ENCODE measurements at regions not wholly inside any gene's neighbourhood (a gene's known extent, or its start where the extent isn't known, plus 50 kb on each side); places are given as distances from the start of the nearest gene placed in this dataset.

DNA sequence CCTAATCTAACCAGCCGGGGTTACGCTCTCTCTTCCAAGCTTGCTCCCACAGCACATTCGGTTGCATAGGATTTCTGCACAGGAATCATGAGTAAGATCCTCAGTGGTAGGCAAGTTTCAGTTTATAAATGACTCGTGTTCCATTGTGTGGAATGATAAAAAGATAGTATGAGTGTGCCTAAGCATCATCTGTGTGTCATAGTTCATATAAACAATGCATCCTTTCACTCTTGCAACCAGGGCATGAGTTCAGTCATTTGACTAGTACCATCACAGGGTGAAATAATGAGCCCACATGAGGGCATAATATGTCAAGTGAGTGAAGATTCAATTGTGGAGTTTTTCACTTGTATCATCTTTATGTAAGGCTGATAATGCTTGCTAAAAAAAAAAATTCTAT is 417.1 kb upstream of the CDH2 start:
- intact Hi-C loops (cut with DNase I; ENCODE audit: low total_unique reads) = no loop called here

DNA sequence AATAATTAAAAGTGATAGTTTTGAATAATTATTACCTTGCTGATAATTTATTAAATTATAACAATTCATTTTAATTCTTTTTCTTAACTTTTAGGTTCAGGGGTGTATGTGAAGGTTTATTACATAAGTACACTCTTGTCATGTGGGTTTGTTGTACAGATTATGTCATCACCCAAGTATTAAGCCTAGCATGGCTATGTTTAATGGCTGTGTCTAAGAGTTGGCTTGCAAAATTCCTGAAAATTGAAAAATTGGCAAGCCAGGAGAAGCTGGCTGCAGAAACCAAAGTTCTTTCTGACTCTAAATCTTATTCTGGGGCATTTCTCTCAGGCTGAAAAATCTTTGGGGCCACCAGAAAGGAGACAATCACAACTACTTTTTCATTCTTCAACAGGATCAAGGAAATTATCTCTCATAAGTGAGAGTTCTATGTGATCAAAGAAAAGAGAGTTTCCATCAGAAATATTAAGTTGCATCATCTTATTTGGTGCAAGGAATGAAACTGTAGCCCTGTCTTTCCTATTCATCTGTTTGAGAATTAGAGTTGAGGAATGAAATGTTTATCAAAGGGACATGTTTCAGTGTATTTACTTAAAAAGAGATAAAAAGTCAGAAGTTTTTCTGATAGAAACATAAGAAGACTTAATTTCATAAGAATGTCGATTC is 412.1 kb upstream of the CDH2 start:
- Histone ChIP-seq H3K4me3 (no peak overlapping the region), H3K9me3 (no peaks in the 10 kb centered on the region), H3K36me3 (no peaks in the 10 kb centered on the region), H3K27ac (no peak overlapping the region), H3K27me3 (no peaks in the 10 kb centered on the region), H3K4me1 (no peaks in the 10 kb centered on the region)
- no peak for TF ChIP-seq POLR2A (IDR thresholded peaks at IDR 0.05)
- TF ChIP-seq, protein P1, sequence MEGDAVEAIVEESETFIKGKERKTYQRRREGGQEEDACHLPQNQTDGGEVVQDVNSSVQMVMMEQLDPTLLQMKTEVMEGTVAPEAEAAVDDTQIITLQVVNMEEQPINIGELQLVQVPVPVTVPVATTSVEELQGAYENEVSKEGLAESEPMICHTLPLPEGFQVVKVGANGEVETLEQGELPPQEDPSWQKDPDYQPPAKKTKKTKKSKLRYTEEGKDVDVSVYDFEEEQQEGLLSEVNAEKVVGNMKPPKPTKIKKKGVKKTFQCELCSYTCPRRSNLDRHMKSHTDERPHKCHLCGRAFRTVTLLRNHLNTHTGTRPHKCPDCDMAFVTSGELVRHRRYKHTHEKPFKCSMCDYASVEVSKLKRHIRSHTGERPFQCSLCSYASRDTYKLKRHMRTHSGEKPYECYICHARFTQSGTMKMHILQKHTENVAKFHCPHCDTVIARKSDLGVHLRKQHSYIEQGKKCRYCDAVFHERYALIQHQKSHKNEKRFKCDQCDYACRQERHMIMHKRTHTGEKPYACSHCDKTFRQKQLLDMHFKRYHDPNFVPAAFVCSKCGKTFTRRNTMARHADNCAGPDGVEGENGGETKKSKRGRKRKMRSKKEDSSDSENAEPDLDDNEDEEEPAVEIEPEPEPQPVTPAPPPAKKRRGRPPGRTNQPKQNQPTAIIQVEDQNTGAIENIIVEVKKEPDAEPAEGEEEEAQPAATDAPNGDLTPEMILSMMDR (IDR thresholded peaks at IDR 0.05) = no peak
- DNase-seq = no peak
- intact Hi-C loops (cut with DNase I; ENCODE audit: low total_unique reads) = no loop called here

More for the DNA sequence above, 417.1 kb upstream of the CDH2 start:
- no peaks in the 10 kb centered on the region for H3K4me1 ChIP-seq
- H3K27ac ChIP-seq = no peak overlapping the region
- no peak overlapping the region for H3K4me3 ChIP-seq
- H3K36me3 ChIP-seq = no peaks in the 10 kb centered on the region
- no peaks in the 10 kb centered on the region for H3K27me3 ChIP-seq
- no peak for TF ChIP-seq POLR2A (IDR thresholded peaks at IDR 0.05)
- TF ChIP-seq, protein P1 (IDR thresholded peaks at IDR 0.05) = no peak
- no peaks in the 10 kb centered on the region for H3K9me3 ChIP-seq
- no peak for DNase-seq

DNA sequence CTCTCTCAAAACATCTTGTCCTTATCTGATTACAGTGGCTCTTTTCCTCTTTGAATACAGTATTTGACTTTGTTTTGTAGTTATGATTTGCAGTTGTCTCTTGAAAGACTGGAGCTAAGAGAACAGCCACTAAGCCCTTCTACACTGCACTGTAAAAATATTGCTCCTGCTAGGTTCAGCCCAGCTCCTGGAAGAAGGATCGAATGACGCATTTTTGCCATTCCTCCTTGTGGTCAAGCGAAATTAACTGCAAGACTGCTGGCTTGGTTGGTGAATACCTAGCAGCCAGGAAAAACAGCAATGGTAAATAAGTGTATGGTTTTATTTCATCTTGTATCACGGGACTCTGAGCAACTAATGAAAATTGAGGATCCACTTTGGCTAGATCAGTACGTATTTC is 407.8 kb upstream of the CDH2 start:
- no peaks in the 10 kb centered on the region for H3K4me1 ChIP-seq
- H3K27ac ChIP-seq = no peak overlapping the region
- H3K4me3 ChIP-seq = no peak overlapping the region
- no peaks in the 10 kb centered on the region for H3K9me3 ChIP-seq
- DNase-seq = no peak
- TF ChIP-seq, protein P1 (IDR thresholded peaks at IDR 0.05) = no peak
- no peak for TF ChIP-seq POLR2A (IDR thresholded peaks at IDR 0.05)
- no peaks in the 10 kb centered on the region for H3K27me3 ChIP-seq
- no peaks in the 10 kb centered on the region for H3K36me3 ChIP-seq
- intact Hi-C loops (cut with DNase I; ENCODE audit: low total_unique reads) = no loop called here

DNA sequence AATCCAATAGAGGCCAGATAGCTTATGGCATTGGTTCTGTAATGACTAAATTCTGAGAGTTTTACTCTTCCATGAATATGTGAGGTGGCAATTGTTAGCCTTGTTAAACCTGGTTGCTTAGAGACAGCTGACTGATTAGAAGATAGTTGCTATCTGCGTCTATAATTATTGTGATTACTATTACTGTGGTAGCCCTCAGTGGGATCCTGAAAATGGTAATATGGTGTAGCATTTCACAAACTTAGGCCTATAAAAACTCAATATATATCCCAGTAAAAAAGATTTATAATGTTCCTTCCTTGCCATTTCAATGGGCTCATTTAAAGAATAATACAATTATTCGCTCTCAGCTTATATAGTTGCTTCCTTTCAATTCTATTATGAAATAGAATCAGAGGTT is 405.8 kb upstream of the CDH2 start:
- intact Hi-C loops (cut with DNase I; ENCODE audit: low total_unique reads) = no loop called here
- Histone ChIP-seq H3K9me3 (no peaks in the 10 kb centered on the region), H3K27me3 (no peaks in the 10 kb centered on the region), H3K36me3 (no peaks in the 10 kb centered on the region), H3K4me1 (no peaks in the 10 kb centered on the region), H3K4me3 (no peak overlapping the region), H3K27ac (no peak overlapping the region)
- TF ChIP-seq POLR2A (IDR thresholded peaks at IDR 0.05) = no peak
- TF ChIP-seq, protein P1 (IDR thresholded peaks at IDR 0.05) = no peak
- no peak for DNase-seq

DNA sequence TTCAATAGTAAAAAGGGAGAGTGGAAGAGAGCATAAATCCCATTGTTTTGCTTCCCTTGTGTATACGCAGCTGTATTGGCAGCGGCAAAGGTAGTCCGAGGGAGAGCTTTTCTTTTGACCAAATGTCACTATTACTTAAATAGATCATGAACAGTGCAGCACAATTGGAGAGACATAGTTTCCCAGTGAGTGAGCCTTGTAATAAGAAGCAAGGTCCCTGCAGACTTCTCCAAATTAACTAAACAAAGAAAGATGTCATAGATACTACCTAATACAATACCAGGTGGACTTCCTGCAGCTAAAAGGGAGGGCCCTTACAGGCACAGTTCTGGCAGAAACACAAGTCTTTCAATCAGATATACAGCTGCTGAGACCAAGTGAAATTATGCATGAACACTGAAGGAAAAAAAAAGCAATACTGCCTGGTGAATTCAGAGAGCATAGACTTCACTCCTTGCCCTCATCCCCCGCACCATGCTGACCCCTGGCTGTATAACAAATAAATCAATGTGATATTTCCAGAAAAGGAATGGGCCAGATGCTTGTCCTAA is 404.7 kb upstream of the CDH2 start:
- Histone ChIP-seq H3K27ac (no peak overlapping the region), H3K4me1 (no peaks in the 10 kb centered on the region), H3K9me3 (no peaks in the 10 kb centered on the region), H3K4me3 (no peak overlapping the region), H3K27me3 (no peaks in the 10 kb centered on the region), H3K36me3 (no peaks in the 10 kb centered on the region)
- no peak for DNase-seq
- intact Hi-C loops (cut with DNase I; ENCODE audit: low total_unique reads) = no loop called here
- TF ChIP-seq, protein P1 (IDR thresholded peaks at IDR 0.05) = no peak
- TF ChIP-seq POLR2A (IDR thresholded peaks at IDR 0.05) = no peak

Data from uterus (tissue), 3 donors.